ENCODE measurements at regions not wholly inside any gene's neighbourhood (a gene's known extent, or its start where the extent isn't known, plus 50 kb on each side); places are given as distances from the start of the nearest gene placed in this dataset.

GRCh38 chr14:101002738-101003137 is 99.2 kb upstream of the RTL1 start:
- intact Hi-C loops (cut with micrococcal nuclease): no loop called here

- intact Hi-C loops (cut with micrococcal nuclease): no loop called here
Observed at GRCh38 chr14:101004176-101004575, 100.7 kb upstream of the RTL1 start.

GRCh38 chr14:101004954-101005353 is 101.4 kb upstream of the RTL1 start:
- intact Hi-C loops (cut with micrococcal nuclease): no loop called here

- intact Hi-C loops (cut with micrococcal nuclease): no loop called here
Observed at GRCh38 chr14:101005447-101005846, 101.9 kb upstream of the RTL1 start.

- intact Hi-C loops (cut with micrococcal nuclease): no loop called here
Observed at GRCh38 chr14:101006008-101006407, 102.5 kb upstream of the RTL1 start.

GRCh38 chr14:101007004-101007614 is 103.6 kb upstream of the RTL1 start:
- intact Hi-C loops (cut with micrococcal nuclease): no loop called here

- intact Hi-C loops (cut with micrococcal nuclease): no loop called here
Observed at GRCh38 chr14:101007765-101008164, 104.2 kb upstream of the RTL1 start.

- intact Hi-C loops (cut with micrococcal nuclease): no loop called here
Observed at GRCh38 chr14:101008196-101008595, 104.7 kb upstream of the RTL1 start.

GRCh38 chr14:101008631-101009336 is 105.3 kb upstream of the RTL1 start:
- intact Hi-C loops (cut with micrococcal nuclease): no loop called here

- intact Hi-C loops (cut with micrococcal nuclease): no loop called here
Observed at GRCh38 chr14:101009531-101009930, 106.0 kb upstream of the RTL1 start.

GRCh38 chr14:101010293-101010692 is 106.8 kb upstream of the RTL1 start:
- intact Hi-C loops (cut with micrococcal nuclease): no loop called here

GRCh38 chr14:101010835-101011234 is 107.3 kb upstream of the RTL1 start:
- intact Hi-C loops (cut with micrococcal nuclease): no loop called here

- intact Hi-C loops (cut with micrococcal nuclease): no loop called here
Observed at GRCh38 chr14:101017209-101017608, 113.7 kb upstream of the RTL1 start.

- intact Hi-C loops (cut with micrococcal nuclease): no loop called here
Observed at GRCh38 chr14:101017806-101018560, 114.5 kb upstream of the RTL1 start.

GRCh38 chr14:101018561-101019290 is 115.2 kb upstream of the RTL1 start:
- intact Hi-C loops (cut with micrococcal nuclease): no loop called here

- intact Hi-C loops (cut with micrococcal nuclease): no loop called here
Observed at GRCh38 chr14:101019541-101019940, 116.0 kb upstream of the RTL1 start.

- intact Hi-C loops (cut with micrococcal nuclease): no loop called here
Observed at GRCh38 chr14:101019990-101020710, 116.6 kb upstream of the RTL1 start.

GRCh38 chr14:101020834-101021370 is 117.4 kb upstream of the RTL1 start:
- intact Hi-C loops (cut with micrococcal nuclease): no loop called here

- intact Hi-C loops (cut with micrococcal nuclease): no loop called here
Observed at GRCh38 chr14:101022121-101022520, 118.6 kb upstream of the RTL1 start.

- intact Hi-C loops (cut with micrococcal nuclease): no loop called here
Observed at GRCh38 chr14:101022916-101023435, 119.5 kb upstream of the RTL1 start.

GRCh38 chr14:101024686-101025085 is 121.2 kb upstream of the RTL1 start:
- intact Hi-C loops (cut with micrococcal nuclease): no loop called here

Data from T-helper 1 cell treated with Interleukin-12 subunit alpha and Interleukin-12 subunit beta and Interleukin-4 antibody, amounts not matched to agents 30 ng/mL and 1 ng/mL, for 36 hours (primary cell).